IPS-15b (cell line): ENCODE measurements at regions not wholly inside any gene's neighbourhood (a gene's known extent, or its start where the extent isn't known, plus 50 kb on each side); places are given as distances from the start of the nearest gene placed in this dataset.
"Not testable (repeated sequence)": the region's sequence is repeated elsewhere in the genome, so short reads cannot be mapped to it uniquely, and the experiment has no call there.

Experiments used
- H3K27me3 ChIP-seq: one replicate; pipeline ENCODE4 v1.6.1; 2013; ENCODE audit warnings: low read length; ENCODE audit not compliant: control insufficient read depth, insufficient read depth
- H3K36me3 ChIP-seq: one replicate; pipeline ENCODE4 v1.6.1; 2013; ENCODE audit warnings: low read length; ENCODE audit not compliant: control insufficient read depth, insufficient read depth
- H3K4me1 ChIP-seq: one replicate; pipeline ENCODE4 v1.6.1; 2013; ENCODE audit warnings: mild to moderate bottlenecking, low read length; ENCODE audit not compliant: control insufficient read depth, insufficient read depth
- H3K4me3 ChIP-seq: one replicate; pipeline ENCODE4 v1.5.1; 2013; ENCODE audit warnings: low read depth, low read length
- H3K9ac ChIP-seq: one replicate; pipeline ENCODE4 v1.6.1; 2013; ENCODE audit warnings: low read depth, mild to moderate bottlenecking, low read length
- H3K9me3 ChIP-seq: one replicate; pipeline ENCODE4 v1.6.1; 2013; ENCODE audit warnings: mild to moderate bottlenecking, low read length; ENCODE audit not compliant: control insufficient read depth, insufficient read depth

DNA sequence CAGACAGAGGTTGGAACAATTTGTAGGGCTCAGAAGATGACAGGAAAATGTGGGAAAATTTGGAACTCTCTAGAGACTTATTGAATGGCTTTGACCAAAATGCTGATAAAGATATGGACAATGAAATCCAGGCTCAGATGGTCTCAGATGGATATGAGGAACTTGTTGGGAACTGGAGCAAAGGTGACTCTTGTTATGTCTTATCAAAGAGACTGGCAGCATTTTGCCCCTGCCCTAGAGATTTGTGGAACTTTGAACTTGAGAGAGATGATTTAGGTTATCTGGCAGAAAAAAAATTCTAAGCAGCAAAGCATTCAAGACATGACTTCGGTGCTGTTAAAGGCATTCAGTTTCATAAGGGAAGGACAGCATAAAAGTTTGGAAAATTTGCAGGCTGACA is 347.9 kb upstream of the RPS23 start:
- H3K4me3 ChIP-seq, H3K27me3 ChIP-seq, H3K9ac ChIP-seq, H3K36me3 ChIP-seq, H3K4me1 ChIP-seq, H3K9me3 ChIP-seq: not testable (repeated sequence)

DNA sequence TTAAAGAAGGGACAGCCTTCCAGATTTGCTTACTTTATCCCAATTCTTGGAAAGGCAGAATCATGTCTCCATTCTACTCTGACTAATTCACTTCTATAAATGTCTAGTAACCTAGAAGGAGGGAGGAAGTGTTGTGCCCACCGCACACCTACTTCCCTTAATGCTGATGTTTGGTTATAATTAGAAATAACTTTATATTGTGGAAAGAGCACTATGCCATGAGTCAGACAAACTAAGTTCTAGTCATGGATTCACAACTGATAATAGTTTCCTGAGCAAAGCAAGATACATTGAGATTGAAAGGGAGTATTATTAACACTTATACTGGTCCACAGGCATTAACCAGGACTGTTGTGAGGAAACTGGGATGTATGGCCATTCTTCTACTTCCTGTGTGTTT is 345.9 kb upstream of the RPS23 start:
- H3K4me3 ChIP-seq = no peak overlapping the region
- no peaks in the 10 kb centered on the region for H3K36me3 ChIP-seq
- H3K27me3 ChIP-seq = no peaks in the 10 kb centered on the region
- H3K9ac ChIP-seq = no peak overlapping the region
- no peaks in the 10 kb centered on the region for H3K4me1 ChIP-seq
- H3K9me3 ChIP-seq = no peaks in the 10 kb centered on the region

DNA sequence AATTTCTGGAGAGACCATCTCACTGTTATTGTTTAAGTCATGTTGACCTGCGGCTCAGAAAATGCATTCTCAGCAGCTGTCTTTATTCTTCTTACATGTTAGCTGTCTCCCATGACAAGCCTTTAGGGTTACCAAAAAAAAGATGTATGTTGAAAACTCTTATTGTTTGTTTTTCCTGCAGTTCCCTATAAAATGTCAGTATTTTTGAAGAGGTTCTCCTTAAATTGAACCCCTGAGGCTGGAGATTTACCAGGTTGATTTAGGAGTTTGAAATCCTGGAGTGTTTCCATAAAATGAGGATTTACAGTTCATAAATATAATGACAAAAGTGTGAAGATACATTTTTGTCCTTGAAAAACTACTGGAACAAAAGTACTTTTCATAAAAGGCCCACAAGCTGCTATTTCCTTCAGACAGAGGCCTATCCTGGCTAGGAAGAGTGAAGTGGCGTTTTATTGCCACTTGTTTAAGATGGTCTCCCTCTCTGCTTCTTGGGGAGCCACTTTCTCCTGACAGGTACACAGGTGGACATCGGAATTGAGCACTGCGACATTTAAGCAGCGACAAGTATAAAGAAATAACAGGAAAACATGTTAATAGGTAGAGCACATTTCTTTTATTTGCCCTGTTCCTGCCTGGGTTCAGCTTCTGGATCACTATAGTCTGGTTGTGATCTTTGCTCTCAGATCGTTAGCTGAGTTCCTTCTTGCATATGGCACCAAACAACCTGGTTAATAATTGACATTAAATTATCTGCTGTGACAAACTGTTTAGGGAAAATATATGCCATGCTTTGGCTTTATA is 344.8 kb upstream of the RPS23 start:
- no peak overlapping the region for H3K9ac ChIP-seq
- no peaks in the 10 kb centered on the region for H3K36me3 ChIP-seq
- H3K9me3 ChIP-seq = no peaks in the 10 kb centered on the region
- H3K27me3 ChIP-seq = no peaks in the 10 kb centered on the region
- H3K4me1 ChIP-seq = no peaks in the 10 kb centered on the region
- no peak overlapping the region for H3K4me3 ChIP-seq

- H3K9me3 ChIP-seq = no peaks in the 10 kb centered on the region
- no peaks in the 10 kb centered on the region for H3K4me1 ChIP-seq
- H3K36me3 ChIP-seq = no peaks in the 10 kb centered on the region
- no peaks in the 10 kb centered on the region for H3K27me3 ChIP-seq
- H3K9ac ChIP-seq = no peak overlapping the region
- H3K4me3 ChIP-seq = no peak overlapping the region
Measured at GRCh38 chr5:82622205-82622604, 344.1 kb upstream of the RPS23 start.

GRCh38 chr5:82620957-82621600 is 342.9 kb upstream of the RPS23 start:
- Histone ChIP-seq H3K27me3 (no peaks in the 10 kb centered on the region), H3K9ac (no peak overlapping the region), H3K4me3 (no peak overlapping the region), H3K36me3 (no peaks in the 10 kb centered on the region), H3K9me3 (no peaks in the 10 kb centered on the region), H3K4me1 (no peaks in the 10 kb centered on the region)

- Histone ChIP-seq H3K27me3 (no peaks in the 10 kb centered on the region), H3K9ac (no peak overlapping the region), H3K9me3 (no peaks in the 10 kb centered on the region), H3K36me3 (no peaks in the 10 kb centered on the region), H3K4me1 (no peaks in the 10 kb centered on the region), H3K4me3 (no peak overlapping the region)
Measured at GRCh38 chr5:82619097-82619496, 340.9 kb upstream of the RPS23 start.

GRCh38 chr5:82614706-82615105 is 336.6 kb upstream of the RPS23 start:
- H3K27me3 ChIP-seq = no peaks in the 10 kb centered on the region
- H3K9me3 ChIP-seq = no peaks in the 10 kb centered on the region
- H3K4me3 ChIP-seq = no peak overlapping the region
- no peaks in the 10 kb centered on the region for H3K4me1 ChIP-seq
- no peak overlapping the region for H3K9ac ChIP-seq
- H3K36me3 ChIP-seq = no peaks in the 10 kb centered on the region

DNA sequence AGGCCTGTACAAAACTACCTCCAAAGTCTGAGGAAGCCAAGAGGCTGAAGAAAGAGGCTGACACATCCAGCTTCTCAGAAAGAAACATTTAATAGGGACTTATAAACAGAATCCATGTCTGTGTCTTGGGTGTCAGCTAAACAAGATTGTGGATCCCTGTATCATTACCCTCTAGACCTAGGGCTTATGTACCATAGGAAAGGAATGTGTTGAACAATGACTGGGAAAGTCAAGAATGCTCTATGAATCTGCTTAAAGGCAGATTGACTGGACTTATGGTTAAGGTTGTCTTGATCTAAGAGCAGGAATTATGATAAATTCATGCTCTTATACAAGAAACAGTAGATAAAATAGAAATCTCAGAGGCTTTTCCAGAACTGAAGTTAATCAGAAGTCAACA is 335.7 kb upstream of the RPS23 start:
- Histone ChIP-seq H3K4me1 (no peaks in the 10 kb centered on the region), H3K9ac (no peak overlapping the region), H3K36me3 (no peaks in the 10 kb centered on the region), H3K4me3 (no peak overlapping the region), H3K9me3 (no peaks in the 10 kb centered on the region), H3K27me3 (no peaks in the 10 kb centered on the region)

DNA sequence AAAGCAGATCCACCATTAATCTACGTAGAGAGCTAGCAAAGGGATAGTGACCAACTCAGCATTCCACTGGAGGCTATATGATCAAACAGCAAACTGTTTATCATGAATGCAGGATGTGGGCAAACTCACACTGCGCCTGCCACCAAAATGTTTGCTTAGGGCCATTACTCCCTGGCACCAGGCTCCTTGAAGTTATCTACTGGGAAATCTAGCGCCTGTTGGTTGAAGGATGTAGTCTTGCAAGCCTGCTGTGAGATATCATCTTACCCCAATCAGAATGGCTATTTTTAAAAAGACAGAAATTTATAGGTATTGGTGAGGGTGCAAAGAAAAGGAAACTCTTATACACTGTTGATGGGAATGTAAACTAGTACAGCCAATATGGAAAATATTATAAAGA is 332.5 kb upstream of the RPS23 start:
- Histone ChIP-seq H3K9ac (no peak overlapping the region), H3K4me3 (no peak overlapping the region), H3K4me1 (no peaks in the 10 kb centered on the region), H3K9me3 (no peaks in the 10 kb centered on the region), H3K36me3 (no peaks in the 10 kb centered on the region), H3K27me3 (no peaks in the 10 kb centered on the region)

- H3K9ac ChIP-seq = no peak overlapping the region
- no peaks in the 10 kb centered on the region for H3K9me3 ChIP-seq
- no peaks in the 10 kb centered on the region for H3K27me3 ChIP-seq
- H3K4me1 ChIP-seq = no peaks in the 10 kb centered on the region
- no peak overlapping the region for H3K4me3 ChIP-seq
- no peaks in the 10 kb centered on the region for H3K36me3 ChIP-seq
Measured at GRCh38 chr5:82605441-82605973, 327.4 kb upstream of the RPS23 start.

DNA sequence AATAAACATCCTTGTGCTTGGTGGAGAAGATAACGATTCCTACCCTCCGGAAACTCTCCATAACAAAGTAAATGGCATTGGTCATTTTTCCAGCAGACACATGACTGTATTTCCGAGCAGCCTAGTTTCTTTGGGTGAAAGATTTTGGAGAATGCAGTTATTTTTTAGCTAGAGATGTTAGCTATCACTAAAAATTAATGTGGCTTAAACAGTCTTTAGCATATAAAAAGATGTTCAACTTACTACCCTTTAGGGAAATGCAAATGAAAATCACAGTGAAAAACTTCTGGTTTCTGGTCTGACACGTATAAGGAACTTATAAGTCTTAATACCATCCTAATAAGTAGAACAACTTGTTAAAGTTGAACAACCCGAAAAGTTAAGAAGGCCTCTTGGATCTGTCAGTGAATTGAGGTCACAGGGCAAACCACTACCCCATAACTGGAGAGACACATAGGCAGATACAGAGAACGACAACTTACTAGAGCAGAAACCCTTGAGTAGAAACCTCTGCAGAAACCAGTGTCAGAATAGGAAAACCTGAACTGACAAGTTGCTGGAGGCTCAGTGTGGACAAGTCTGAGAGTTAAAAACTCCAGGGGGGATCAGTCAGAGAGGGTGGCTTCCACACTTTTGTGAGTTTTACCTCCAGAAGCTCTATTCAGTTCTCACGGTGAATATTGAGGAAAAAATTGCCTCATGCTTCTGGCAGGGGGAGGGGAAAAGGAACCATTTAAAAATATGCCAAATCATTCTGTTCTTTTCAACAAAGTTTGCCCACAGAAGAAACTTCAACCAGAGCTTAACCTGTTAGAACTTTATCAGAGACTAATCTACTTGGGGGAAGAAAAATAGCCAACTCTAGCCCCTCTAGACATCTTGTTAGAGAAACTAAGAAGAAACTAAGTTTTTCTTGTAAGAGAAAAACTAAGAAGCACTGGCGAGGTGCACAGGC is 325.2 kb upstream of the RPS23 start:
- H3K36me3 ChIP-seq = no peaks in the 10 kb centered on the region
- H3K4me1 ChIP-seq = no peaks in the 10 kb centered on the region
- H3K9ac ChIP-seq = no peak overlapping the region
- H3K9me3 ChIP-seq = no peaks in the 10 kb centered on the region
- no peak overlapping the region for H3K4me3 ChIP-seq
- H3K27me3 ChIP-seq = no peaks in the 10 kb centered on the region
